Neural cell (in vitro differentiated cells): ENCODE measurements at regions not wholly inside any gene's neighbourhood (a gene's known extent, or its start where the extent isn't known, plus 50 kb on each side); places are given as distances from the start of the nearest gene placed in this dataset.

Source experiments
- H2AFZ ChIP-seq: fragments of 200-600, 300-800 bp; sonication (generic), shearing (Covaris generic); 2 replicates; pipeline ENCODE4 v1.6.0; 2014; ENCODE audit warnings: low read depth, mild to moderate bottlenecking, antibody characterized with exemption, low read length, moderate library complexity
- H3F3A ChIP-seq: fragments of 200-600 bp; shearing (Covaris generic); 2 replicates; pipeline ENCODE4 v1.6.1; 2016; ENCODE audit warnings: mild to moderate bottlenecking, moderate library complexity, mixed read lengths, antibody characterized with exemption, low read length; ENCODE audit not compliant: insufficient read depth, poor library complexity, severe bottlenecking
- H3K27ac ChIP-seq: fragments of 200-600, 300-800 bp; sonication (generic), shearing (Covaris generic); 2 replicates; pipeline ENCODE4 v1.5.1; 2014; ENCODE audit warnings: mild to moderate bottlenecking, low read length, moderate library complexity
- H3K27me3 ChIP-seq: fragments of 300-800, 200-600 bp; sonication (generic), shearing (Covaris generic); 2 replicates; pipeline ENCODE4 v1.6.0; 2014; ENCODE audit warnings: mild to moderate bottlenecking, low read depth, low read length, moderate library complexity; ENCODE audit not compliant: insufficient read depth
- H3K36me3 ChIP-seq: fragments of 300-800, 200-600 bp; sonication (generic), shearing (Covaris generic); 2 replicates; pipeline ENCODE4 v1.5.1; 2014; ENCODE audit warnings: mild to moderate bottlenecking, antibody characterized with exemption, low read length, moderate library complexity; ENCODE audit not compliant: insufficient read depth
- H3K4me2 ChIP-seq: fragments of 300-800, 200-600 bp; sonication (generic), shearing (Covaris generic); 2 replicates; pipeline ENCODE4 v1.6.0; 2014; ENCODE audit warnings: mild to moderate bottlenecking, low read length
- H3K4me3 ChIP-seq: fragments of 300-800, 200-600 bp; sonication (generic), shearing (Covaris generic); 2 replicates; pipeline ENCODE4 v1.5.1; 2014; ENCODE audit warnings: mild to moderate bottlenecking, low read length, moderate library complexity
- H3K79me2 ChIP-seq: fragments of 200-600 bp; shearing (Covaris generic); replicated peaks from 2 replicates; pipeline ENCODE4 v1.6.0; 2014; ENCODE audit warnings: mild to moderate bottlenecking, low read length, moderate library complexity; ENCODE audit not compliant: insufficient read depth
- H3K9ac ChIP-seq: fragments of 300-800, 200-600 bp; sonication (generic), shearing (Covaris generic); 2 replicates; pipeline ENCODE4 v1.6.1; 2016; ENCODE audit warnings: mild to moderate bottlenecking, low read length, mixed read lengths
- H3K9me2 ChIP-seq: fragments of 200-600 bp; shearing (Covaris generic); 2 replicates; pipeline ENCODE4 v1.6.1; 2016; ENCODE audit warnings: mild to moderate bottlenecking, low read length, mixed read lengths; ENCODE audit not compliant: insufficient read depth
- H3K9me3 ChIP-seq: fragments of 200-600, 300-800 bp; sonication (generic), shearing (Covaris generic); 2 replicates; pipeline ENCODE4 v1.6.1; 2016; ENCODE audit warnings: mild to moderate bottlenecking, mixed run types, low read length, moderate library complexity, mixed read lengths
- H4K20me1 ChIP-seq: fragments of 200-600 bp; shearing (Covaris generic); 2 replicates; pipeline ENCODE4 v1.6.1; 2016; ENCODE audit warnings: mild to moderate bottlenecking, mixed run types; ENCODE audit not compliant: insufficient read depth
- CTCF ChIP-seq: fragments of 450-650 bp; IDR thresholded peaks from 2 replicates; pipeline ENCODE4 v1.5.1; 2014; ENCODE audit warnings: antibody characterized with exemption, mild to moderate bottlenecking, moderate library complexity; ENCODE audit not compliant: poor library complexity, severe bottlenecking
- EP300 ChIP-seq: fragments of 450-650 bp; conservative IDR thresholded peaks from 2 replicates; pipeline ENCODE4 v1.6.1; 2014; ENCODE audit warnings: antibody characterized with exemption, mild to moderate bottlenecking, moderate library complexity; ENCODE audit not compliant: poor library complexity, severe bottlenecking
- EZH2 ChIP-seq: fragments of 200-600, 300-800 bp; shearing (Covaris generic), sonication (generic); IDR thresholded peaks from 2 replicates; pipeline ENCODE4 v1.6.1; 2014; ENCODE audit warnings: antibody characterized with exemption, low read length, borderline replicate concordance, mild to moderate bottlenecking; ENCODE audit not compliant: insufficient read depth, poor library complexity, severe bottlenecking
- MXI1 ChIP-seq: fragments of 450-650 bp; conservative IDR thresholded peaks from 2 replicates; pipeline ENCODE4 v1.6.1; 2014; ENCODE audit warnings: antibody characterized with exemption, mild to moderate bottlenecking; ENCODE audit not compliant: poor library complexity, severe bottlenecking
- POLR2AphosphoS5 ChIP-seq: IDR thresholded peaks from 2 replicates; pipeline ENCODE4 v1.6.1; 2012
- RAD21 ChIP-seq: fragments of 450-650 bp; conservative IDR thresholded peaks from 2 replicates; pipeline ENCODE4 v1.6.1; 2014; ENCODE audit warnings: antibody characterized with exemption, mild to moderate bottlenecking, moderate library complexity
- REST ChIP-seq: IDR thresholded peaks from 2 replicates; pipeline ENCODE4 v1.6.1; 2012; ENCODE audit warnings: borderline replicate concordance
- SMC3 ChIP-seq: fragments of 450-650 bp; conservative IDR thresholded peaks from 2 replicates; pipeline ENCODE4 v1.6.1; 2014; ENCODE audit warnings: antibody characterized with exemption, mild to moderate bottlenecking, moderate library complexity; ENCODE audit not compliant: poor library complexity
- TAF1 ChIP-seq: IDR thresholded peaks from 2 replicates; pipeline ENCODE4 v1.6.1; 2012; ENCODE audit warnings: low read depth

- H3K27ac ChIP-seq, result no peak overlapping the region
- H3F3A ChIP-seq, result no peaks in the 10 kb centered on the region
Observed at GRCh38 chr4:84434344-84434743, 64.7 kb downstream of the NKX6-1 start.

GRCh38 chr4:84433633-84434222 is 65.4 kb downstream of the NKX6-1 start:
- no peaks in the 10 kb centered on the region for H3K36me3 ChIP-seq
- no peaks in the 10 kb centered on the region for H3F3A ChIP-seq
- H3K9ac ChIP-seq, result no peak overlapping the region
- no peaks in the 10 kb centered on the region for H3K9me3 ChIP-seq
- H3K4me3 ChIP-seq, result no peak overlapping the region
- no peaks in the 10 kb centered on the region for H3K79me2 ChIP-seq
- no peak overlapping the region for H3K27ac ChIP-seq
- no peaks in the 10 kb centered on the region for H3K9me2 ChIP-seq
- H4K20me1 ChIP-seq, result no peaks in the 10 kb centered on the region
- no peak overlapping the region for H2AFZ ChIP-seq
- H3K4me2 ChIP-seq, result no peak overlapping the region
- H3K27me3 ChIP-seq, result no peaks in the 10 kb centered on the region
- no peak for TF ChIP-seq CTCF
- TF ChIP-seq REST, result no peak
- no peak for TF ChIP-seq SMC3
- TF ChIP-seq EZH2, result no peak
- TF ChIP-seq POLR2AphosphoS5, result no peak

More at GRCh38 chr4:84434344-84434743, 64.7 kb downstream of the NKX6-1 start:
- Histone ChIP-seq H2AFZ (no peak overlapping the region), H3K9me3 (no peaks in the 10 kb centered on the region), H3K9me2 (no peaks in the 10 kb centered on the region), H3K27me3 (no peaks in the 10 kb centered on the region), H3K9ac (no peak overlapping the region), H3K79me2 (no peaks in the 10 kb centered on the region), H4K20me1 (no peaks in the 10 kb centered on the region), H3K36me3 (no peaks in the 10 kb centered on the region), H3K4me2 (no peak overlapping the region), H3K4me3 (no peak overlapping the region)
- no peak for TF ChIP-seq TAF1
- no peak for TF ChIP-seq POLR2AphosphoS5
- TF ChIP-seq REST, result no peak
- no peak for TF ChIP-seq RAD21
- no peak for TF ChIP-seq EZH2
- no peak for TF ChIP-seq SMC3
- TF ChIP-seq CTCF, result no peak
- TF ChIP-seq EP300, result no peak
- no peak for TF ChIP-seq MXI1
